SU-DHL-6 (cell line): ENCODE measurements at regions not wholly inside any gene's neighbourhood (a gene's known extent, or its start where the extent isn't known, plus 50 kb on each side); places are given as distances from the start of the nearest gene placed in this dataset.

Source experiments
- H2AFZ ChIP-seq: fragments of 200-600 bp; sonication (generic); 2 replicates; pipeline ENCODE4 v1.6.1; 2014; ENCODE audit warnings: low read depth, mild to moderate bottlenecking, moderate library complexity, mixed read lengths, antibody characterized with exemption, low read length; ENCODE audit not compliant: severe bottlenecking
- H3F3A ChIP-seq: fragments of 200-600 bp; shearing (Covaris generic); 2 replicates; pipeline ENCODE4 v1.6.0; 2016; ENCODE audit warnings: antibody characterized with exemption, mild to moderate bottlenecking; ENCODE audit not compliant: insufficient read depth
- H3K27ac ChIP-seq: fragments of 200-600 bp; sonication (generic); 2 replicates; pipeline ENCODE4 v1.5.1; 2016; ENCODE audit warnings: low read depth, mild to moderate bottlenecking, low read length, moderate library complexity, mixed read lengths
- H3K27me3 ChIP-seq: fragments of 200-600 bp; sonication (generic), shearing (Covaris generic); 2 replicates; pipeline ENCODE4 v1.6.0; 2014; ENCODE audit warnings: mild to moderate bottlenecking, low read length
- H3K36me3 ChIP-seq: fragments of 200-600 bp; sonication (generic); 2 replicates; pipeline ENCODE4 v1.6.1; 2014; ENCODE audit warnings: mild to moderate bottlenecking, low read length, mixed read lengths
- H3K4me2 ChIP-seq: fragments of 300-600, 200-600 bp; shearing (Covaris generic), sonication (generic); 2 replicates; pipeline ENCODE4 v1.6.0; 2014; ENCODE audit warnings: low read length, low read depth, mild to moderate bottlenecking; ENCODE audit not compliant: poor library complexity, severe bottlenecking
- H3K4me3 ChIP-seq: fragments of 200-600 bp; sonication (generic); 2 replicates; pipeline ENCODE4 v1.5.1; 2014; ENCODE audit warnings: antibody characterized with exemption, low read length, mild to moderate bottlenecking, mixed read lengths; ENCODE audit not compliant: insufficient read depth, poor library complexity, severe bottlenecking
- H3K79me2 ChIP-seq: fragments of 200-600 bp; sonication (generic); 2 replicates; pipeline ENCODE4 v1.6.1; 2014; ENCODE audit warnings: mild to moderate bottlenecking, low read length, moderate library complexity; ENCODE audit not compliant: insufficient read depth
- H3K9ac ChIP-seq: fragments of 200-600 bp; sonication (generic); 2 replicates; pipeline ENCODE4 v1.7.0; 2014; ENCODE audit warnings: mild to moderate bottlenecking, low read length
- H3K9me2 ChIP-seq: fragments of 200-600 bp; sonication (generic); replicated peaks from 2 replicates; pipeline ENCODE4 v1.6.1; 2014; ENCODE audit warnings: low read length; ENCODE audit not compliant: insufficient read depth
- H3K9me3 ChIP-seq: fragments of 200-600 bp; sonication (generic); 2 replicates; pipeline ENCODE4 v1.6.1; 2014; ENCODE audit warnings: low read length, mixed read lengths; ENCODE audit not compliant: insufficient read depth
- H4K20me1 ChIP-seq: fragments of 200-600 bp; sonication (generic); 2 replicates; pipeline ENCODE4 v1.6.1; 2014; ENCODE audit warnings: low read depth, mild to moderate bottlenecking, antibody characterized with exemption, low read length, moderate library complexity, mixed read lengths
- CTCF ChIP-seq: fragments of 200-600 bp; sonication (generic); IDR thresholded peaks from one replicate; pipeline ENCODE4 v1.5.1; 2017; ENCODE audit warnings: antibody characterized with exemption, mild to moderate bottlenecking, low read length, moderate library complexity; ENCODE audit not compliant: insufficient read depth, poor library complexity, severe bottlenecking
- EZH2phosphoT487 ChIP-seq: fragments of 200-600 bp; sonication (generic), shearing (Covaris generic); conservative IDR thresholded peaks from 2 replicates; pipeline ENCODE4 v1.6.1; 2018; ENCODE audit warnings: mild to moderate bottlenecking, antibody characterized with exemption, low read length, moderate library complexity, mixed read lengths

DNA sequence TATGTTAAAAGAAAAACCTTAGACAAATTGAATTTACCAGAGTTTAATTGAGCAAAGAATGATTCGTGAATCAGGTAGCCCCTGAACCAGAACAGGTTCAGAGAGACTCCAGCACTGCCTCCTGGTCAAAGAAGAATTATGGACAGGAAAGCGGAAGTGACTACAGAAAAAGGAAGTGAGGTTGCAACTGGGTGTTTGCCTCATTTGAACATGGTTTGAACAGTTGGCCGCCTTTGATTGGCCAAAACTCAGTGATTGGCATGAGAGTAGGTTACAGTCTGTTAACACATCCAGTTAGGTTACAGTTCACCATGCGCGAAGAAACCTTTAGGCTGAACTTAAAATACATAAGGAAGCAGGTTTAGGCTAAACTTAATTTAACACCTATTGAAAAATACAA lies 248.8 kb downstream of the TFAP2A start:
- Histone ChIP-seq H3K4me3 (no peak overlapping the region), H3K9me2 (no peaks in the 10 kb centered on the region), H3K27me3 (no peaks in the 10 kb centered on the region), H3K4me2 (no peak overlapping the region), H3K79me2 (no peaks in the 10 kb centered on the region), H3K9me3 (no peaks in the 10 kb centered on the region), H3K9ac (no peak overlapping the region), H3K27ac (no peak overlapping the region), H3F3A (no peaks in the 10 kb centered on the region), H4K20me1 (no peaks in the 10 kb centered on the region), H2AFZ (no peak overlapping the region), H3K36me3 (no peaks in the 10 kb centered on the region)
- no peak for TF ChIP-seq CTCF
- TF ChIP-seq EZH2phosphoT487: no peak

- no peaks in the 10 kb centered on the region for H3K27me3 ChIP-seq
- no peaks in the 10 kb centered on the region for H3K9me3 ChIP-seq
- no peak overlapping the region for H3K9ac ChIP-seq
- H3K27ac ChIP-seq: no peak overlapping the region
- TF ChIP-seq CTCF (no peak), EZH2phosphoT487 (no peak)
- H4K20me1 ChIP-seq: no peaks in the 10 kb centered on the region
- H2AFZ ChIP-seq: no peak overlapping the region
- no peaks in the 10 kb centered on the region for H3K36me3 ChIP-seq
- H3K4me2 ChIP-seq: no peak overlapping the region
- H3K79me2 ChIP-seq: no peaks in the 10 kb centered on the region
- no peak overlapping the region for H3K4me3 ChIP-seq
- no peaks in the 10 kb centered on the region for H3F3A ChIP-seq
- H3K9me2 ChIP-seq: no peaks in the 10 kb centered on the region
Observed at GRCh38 chr6:10163203-10163962, 251.5 kb downstream of the TFAP2A start.

DNA sequence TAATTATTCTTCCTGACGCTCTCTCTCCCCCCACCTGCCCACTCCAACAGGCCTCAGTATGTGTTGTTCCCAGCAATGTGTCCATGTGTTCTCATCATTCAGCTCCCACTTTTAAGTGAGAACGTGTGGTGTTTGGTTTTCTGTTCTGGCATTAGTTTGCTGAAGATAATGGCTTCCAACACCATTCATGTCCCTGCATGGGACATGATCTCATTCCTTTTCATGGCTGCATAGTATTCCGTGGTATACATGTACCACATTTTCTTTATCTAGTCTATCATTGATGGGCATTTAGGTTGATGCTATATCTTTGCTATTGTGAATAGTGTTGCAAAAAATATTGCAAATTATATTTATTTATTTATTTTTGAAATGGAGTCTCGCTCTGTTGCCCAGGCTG lies 258.0 kb downstream of the TFAP2A start:
- Histone ChIP-seq H3K4me2 (no peak overlapping the region), H3K27me3 (no peaks in the 10 kb centered on the region; the same call in 1 of the 2 replicates), H4K20me1 (no peaks in the 10 kb centered on the region), H3K36me3 (no peaks in the 10 kb centered on the region), H3K9me2 (no peaks in the 10 kb centered on the region), H2AFZ (no peak overlapping the region), H3K9ac (no peak overlapping the region), H3K9me3 (no peaks in the 10 kb centered on the region), H3F3A (no peaks in the 10 kb centered on the region), H3K79me2 (no peaks in the 10 kb centered on the region), H3K4me3 (no peak overlapping the region), H3K27ac (no peak overlapping the region)
- no peak for TF ChIP-seq CTCF
- TF ChIP-seq EZH2phosphoT487: no peak
